NCI-H2227 treated with DMSO at 0.1 percent for 48 hours (cell line): ENCODE measurements at regions not wholly inside any gene's neighbourhood (a gene's known extent, or its start where the extent isn't known, plus 50 kb on each side); places are given as distances from the start of the nearest gene placed in this dataset.
"Not testable (repeated sequence)": the region's sequence is repeated elsewhere in the genome, so short reads cannot be mapped to it uniquely, and the experiment has no call there.

Experiments
- DNase-seq: peaks from one replicate; lab custom pipeline; 2025; lab: John Stamatoyannopoulos, UW

DNA sequence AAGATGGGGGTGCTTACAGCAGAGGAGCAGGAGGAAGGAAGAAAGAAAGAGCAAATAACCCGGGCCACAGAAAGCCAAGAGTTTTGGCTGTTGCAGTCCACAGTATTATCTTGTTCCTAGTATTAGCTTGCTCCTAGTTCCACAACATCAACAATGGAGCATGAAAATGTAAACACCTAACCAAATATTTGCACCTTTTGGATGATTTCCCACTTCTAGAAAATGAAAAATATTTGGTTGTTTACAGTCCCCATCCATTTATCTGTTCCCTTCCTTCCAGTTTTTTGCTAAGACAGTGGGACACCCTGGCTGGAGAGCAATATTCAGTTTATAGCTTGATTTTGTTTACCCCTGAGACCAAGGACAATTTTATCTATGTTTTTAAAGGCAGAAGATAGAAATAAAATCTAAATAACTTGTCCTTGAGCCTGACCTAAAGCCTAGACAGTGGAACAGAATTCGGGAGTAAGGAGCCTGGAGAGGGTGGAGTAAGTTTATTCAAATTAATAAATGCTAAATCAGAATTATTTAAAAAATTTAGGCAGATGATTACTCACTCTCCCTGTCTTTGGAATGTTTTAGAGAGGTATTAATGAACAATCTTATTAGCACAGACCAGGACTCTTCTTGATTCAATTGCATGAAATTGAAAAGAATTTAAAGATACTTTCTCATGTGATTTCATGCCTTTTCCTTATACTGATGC lies 51.6 kb downstream of the RESF1 start:
- no peak for DNase-seq

DNA sequence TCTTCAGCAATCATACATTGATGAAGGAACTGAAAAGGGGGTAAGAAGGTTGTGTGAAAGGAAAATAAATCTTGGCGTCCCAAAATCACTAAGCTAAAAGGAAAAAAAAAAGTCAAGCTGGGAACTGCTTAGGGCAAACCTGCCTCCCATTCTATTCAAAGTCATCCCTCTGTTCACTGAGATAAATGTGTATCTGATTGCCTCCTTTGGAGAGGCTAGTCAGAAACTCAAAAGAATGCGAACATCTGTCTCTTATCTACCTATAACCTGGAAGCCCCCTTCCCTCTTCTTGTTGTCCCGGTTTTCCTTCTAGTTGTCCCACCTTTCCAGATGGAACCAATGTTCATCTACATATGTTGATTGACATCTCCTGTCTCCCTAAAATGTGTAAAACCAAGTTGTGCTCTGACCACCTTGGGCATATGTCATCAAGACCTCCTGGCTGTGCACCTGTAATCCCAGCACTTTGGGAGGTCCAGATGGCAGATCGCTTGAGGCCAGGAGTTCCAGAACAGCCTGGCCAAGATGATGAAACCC lies 53.1 kb downstream of the RESF1 start:
- DNase-seq = no peak

DNA sequence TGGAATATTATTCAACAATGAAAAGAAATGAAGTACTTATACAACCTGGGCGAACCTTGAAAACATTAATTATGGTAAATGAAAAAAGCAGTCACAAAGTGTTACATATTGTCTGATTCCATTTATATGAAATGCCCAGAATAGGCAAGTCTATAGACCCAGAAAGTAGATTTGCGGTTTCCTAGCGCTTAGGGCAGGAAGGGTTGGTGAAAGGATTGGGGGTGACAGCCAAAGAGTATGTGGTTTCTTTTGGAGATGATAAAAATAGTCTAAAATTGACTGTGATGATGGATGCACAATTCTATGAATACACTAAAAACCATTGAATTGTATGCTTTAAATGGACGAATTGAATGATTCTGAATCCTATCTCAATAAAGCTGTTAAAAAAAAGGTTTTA lies 55.8 kb downstream of the RESF1 start:
- no peak for DNase-seq

DNA sequence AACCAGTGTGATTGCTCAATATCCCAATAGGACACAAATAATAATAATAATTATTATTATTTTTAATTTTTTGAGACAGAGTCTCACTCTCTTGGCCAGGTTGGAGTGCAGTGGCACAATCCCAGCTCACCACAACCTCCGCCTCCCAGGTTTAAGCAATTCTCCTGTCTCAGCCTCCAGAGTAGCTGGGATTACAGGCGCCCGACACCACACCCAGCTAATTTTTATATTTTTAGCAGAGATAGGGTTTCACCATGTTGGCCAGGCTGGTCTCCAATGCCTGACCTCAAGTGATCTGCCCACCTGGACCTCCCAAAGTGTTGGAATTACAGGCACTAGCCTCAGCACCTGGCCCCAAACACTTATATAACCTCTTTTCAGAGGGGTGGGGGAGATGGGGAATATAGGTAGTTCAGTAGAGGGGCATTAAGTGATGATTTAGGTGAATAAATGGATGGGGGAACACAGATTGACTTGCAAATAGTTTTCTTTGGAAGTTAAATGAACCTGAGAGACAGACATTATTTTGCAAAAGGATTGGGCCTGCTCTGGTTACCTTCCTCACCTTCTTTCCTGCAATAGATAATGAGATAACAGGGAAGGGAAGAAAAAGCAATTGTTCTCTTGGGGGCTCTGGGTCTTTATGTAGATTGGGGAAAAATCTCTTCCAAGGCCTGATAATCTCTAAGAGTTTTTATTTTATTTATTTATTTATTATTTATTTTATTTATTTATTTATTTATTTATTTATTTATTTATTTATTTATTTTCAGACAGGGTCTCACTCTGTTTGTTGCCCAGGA lies 57.7 kb downstream of the RESF1 start:
- DNase-seq = no peak

- DNase-seq = no peak
Observed at GRCh38 chr12:32021346-32021773, 62.1 kb downstream of the RESF1 start.

DNA sequence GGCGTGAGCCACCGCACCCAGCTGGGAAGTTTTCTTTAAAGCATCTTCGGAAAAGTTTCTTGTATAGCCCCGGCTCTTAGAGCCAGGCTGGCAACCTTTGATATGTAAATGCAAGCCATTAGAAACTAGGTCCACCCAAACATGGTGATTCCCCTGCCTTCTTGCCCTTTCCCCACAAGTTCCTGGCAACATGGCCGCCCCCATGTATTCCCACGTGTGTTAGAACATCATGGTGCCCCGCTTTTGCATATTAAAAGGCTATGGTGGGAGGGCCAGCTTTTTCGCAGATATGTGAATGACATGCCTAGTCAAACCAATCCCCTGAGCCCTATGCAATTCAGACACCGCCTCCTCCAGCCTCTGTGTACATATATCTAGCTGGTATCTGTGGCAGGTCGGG lies 63.2 kb downstream of the RESF1 start:
- not testable (repeated sequence) for DNase-seq

GRCh38 chr12:32023861-32024260 lies 64.6 kb downstream of the RESF1 start:
- DNase-seq = not testable (repeated sequence)

- no peak for DNase-seq
Observed at GRCh38 chr12:32024884-32025592, 65.8 kb downstream of the RESF1 start.

GRCh38 chr12:32025906-32026305 lies 66.7 kb downstream of the RESF1 start:
- no peak for DNase-seq

GRCh38 chr12:32027684-32028365 lies 68.6 kb downstream of the RESF1 start:
- no peak for DNase-seq

DNA sequence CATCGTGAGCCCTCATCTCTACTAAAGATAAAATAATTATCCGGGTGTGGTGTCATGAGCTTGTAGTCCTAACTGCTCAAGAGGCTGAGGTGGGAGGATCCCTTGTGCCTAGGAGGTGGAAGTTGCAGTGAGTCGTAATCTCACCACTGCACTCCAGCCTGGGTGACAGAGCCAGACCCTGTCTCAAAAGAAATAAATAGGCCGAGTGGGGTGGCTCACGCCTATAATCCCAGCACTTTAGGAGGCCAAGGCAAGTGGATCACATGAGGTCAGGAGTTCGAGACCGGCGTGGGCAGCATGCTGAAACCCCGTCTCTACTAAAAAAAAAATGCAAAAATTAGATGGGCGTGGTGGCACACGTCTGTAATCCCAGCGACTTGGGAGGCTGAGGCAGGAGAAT lies 70.9 kb downstream of the RESF1 start:
- DNase-seq = no peak

DNA sequence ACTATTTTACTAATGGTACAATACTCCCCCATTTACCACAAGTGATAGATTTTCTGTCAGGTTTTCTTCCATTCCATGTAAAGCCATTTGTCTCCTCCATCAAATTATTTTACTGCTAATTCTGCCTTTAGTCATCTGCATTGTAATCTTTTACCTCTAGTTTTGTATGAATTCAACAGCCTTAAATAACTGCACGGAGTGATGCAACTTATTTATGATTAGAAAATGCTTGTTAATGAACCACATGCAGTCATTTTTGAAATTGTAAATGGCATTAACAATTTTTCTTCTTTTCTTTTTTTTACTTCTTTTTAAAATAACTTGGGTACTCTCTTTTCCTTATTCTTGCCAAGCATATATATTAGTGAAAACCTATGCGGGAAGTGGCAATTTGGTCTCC lies 71.5 kb downstream of the RESF1 start:
- DNase-seq = no peak

- DNase-seq = no peak
Observed at GRCh38 chr12:32031109-32031508, 71.9 kb downstream of the RESF1 start.

DNA sequence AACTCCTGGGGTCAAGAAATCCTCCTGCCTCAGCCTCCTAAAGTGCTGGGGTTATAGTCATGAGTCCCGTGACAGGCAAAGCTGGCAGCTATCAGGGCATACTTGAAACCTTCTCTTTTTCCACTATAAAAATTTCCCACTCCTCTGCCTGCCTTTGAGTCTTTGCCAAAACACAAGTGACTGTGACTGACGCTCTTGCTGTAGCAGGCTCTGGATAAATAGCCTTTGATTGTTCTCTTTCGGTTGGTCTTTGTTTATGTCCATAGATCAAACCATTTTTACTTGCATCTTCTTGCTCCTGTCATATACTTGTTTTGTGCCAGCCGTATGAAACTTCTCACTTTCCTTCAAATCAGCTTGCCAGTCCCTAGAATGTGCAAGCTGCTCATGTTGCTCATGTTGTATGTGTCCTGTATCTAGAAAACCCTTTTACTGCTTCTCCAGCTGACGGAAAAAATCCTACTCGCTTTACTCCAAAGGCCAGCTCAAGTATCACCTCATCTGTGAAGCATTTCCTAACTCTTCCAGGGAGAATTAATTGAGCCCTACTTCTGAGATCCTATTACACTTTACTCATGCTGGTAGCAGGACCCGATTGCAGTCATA lies 73.1 kb downstream of the RESF1 start:
- no peak for DNase-seq

DNA sequence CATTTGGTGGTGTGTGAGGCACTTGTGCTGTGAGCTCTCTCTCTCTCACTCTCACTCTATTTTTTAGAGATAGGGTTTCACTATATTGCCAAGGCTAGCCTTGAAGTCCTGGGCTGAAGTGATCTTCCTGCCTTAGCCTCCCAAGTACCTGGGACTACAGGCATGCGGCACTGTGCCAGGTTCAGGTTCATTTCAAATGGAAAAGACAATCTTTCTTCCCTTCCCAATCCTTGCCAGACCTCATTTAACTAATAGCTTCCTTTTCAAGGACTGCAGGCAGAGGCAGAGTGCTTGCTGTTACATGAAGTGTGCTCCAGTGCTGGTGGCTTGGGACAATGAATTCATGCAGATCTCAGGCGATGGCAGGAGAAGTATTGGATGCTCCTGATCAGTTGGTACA lies 73.2 kb upstream of the BICD1 start:
- no peak for DNase-seq

DNA sequence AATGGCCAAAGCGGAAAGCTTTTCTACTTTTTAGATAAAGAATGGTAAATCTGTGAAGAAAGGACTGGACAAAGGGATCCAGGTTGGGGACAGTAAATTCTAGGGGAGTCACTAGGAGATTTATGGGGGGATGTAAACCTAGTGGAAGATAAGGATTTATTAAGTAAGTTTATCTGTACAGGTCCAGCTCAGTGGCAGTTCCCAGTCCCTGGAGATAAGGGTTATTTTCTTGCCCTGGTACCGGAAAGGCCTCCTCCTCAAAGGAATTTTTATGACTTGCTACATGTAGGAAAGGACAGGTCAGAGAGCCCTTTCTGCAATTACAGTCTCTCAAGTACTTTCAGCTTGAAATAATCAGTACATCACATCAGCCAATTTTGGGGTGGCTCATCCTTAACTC lies 72.6 kb upstream of the BICD1 start:
- DNase-seq = no peak

DNA sequence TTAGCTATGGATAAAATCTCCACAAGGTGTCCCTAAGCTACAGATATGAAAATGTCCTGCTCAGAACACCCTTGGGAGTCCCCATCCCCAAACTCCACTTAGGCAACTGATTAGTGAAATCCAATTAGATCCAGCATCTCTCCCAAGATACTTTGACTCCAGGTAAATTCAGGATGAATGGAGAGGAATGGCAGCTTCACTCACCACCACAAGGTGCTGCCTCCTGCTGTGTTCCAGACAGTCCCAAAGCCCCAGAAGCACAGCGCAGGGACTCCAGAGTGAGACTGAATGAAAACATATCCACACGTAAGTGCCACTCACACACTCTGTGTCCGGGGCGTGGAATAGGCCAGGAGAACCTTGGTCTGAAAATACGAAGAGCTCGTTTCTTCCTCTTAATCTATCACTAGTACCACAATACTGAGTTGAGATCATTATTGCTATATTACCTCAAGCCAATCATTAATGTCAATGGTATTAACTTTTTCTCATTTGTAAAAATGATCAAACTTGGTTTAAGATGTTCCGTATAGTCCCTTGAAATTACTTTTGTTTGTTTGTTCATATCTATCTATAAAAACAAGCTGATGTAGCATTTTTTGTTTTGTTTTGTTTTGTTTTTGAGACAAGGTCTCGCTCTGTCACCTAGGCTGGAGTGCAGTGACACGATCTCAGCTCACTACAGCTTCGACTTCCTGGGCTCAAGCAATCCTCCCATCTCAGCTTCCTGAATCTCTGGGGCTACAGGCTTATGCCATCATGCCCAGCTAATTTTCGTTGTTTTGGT lies 70.0 kb upstream of the BICD1 start:
- no peak for DNase-seq

DNA sequence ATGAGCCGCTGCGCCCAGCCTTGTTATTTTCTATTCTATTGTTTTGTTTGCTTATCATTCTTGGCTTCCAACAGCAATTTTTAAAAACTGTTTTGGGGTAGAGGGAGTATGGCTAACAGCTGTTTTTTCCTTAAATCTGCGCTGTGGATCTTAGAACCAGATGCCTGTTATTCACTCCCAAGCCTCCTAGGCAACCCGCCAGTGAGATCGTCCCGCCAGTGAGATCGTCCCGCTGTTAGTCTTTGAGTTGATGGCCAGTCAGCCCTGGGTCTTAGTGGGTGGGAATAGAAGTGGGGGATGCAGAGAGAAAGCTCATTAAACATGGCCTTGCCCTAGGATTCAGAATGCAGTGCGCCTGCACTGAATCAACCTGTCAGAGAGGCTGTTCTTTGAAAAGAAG lies 67.3 kb upstream of the BICD1 start:
- no peak for DNase-seq

DNA sequence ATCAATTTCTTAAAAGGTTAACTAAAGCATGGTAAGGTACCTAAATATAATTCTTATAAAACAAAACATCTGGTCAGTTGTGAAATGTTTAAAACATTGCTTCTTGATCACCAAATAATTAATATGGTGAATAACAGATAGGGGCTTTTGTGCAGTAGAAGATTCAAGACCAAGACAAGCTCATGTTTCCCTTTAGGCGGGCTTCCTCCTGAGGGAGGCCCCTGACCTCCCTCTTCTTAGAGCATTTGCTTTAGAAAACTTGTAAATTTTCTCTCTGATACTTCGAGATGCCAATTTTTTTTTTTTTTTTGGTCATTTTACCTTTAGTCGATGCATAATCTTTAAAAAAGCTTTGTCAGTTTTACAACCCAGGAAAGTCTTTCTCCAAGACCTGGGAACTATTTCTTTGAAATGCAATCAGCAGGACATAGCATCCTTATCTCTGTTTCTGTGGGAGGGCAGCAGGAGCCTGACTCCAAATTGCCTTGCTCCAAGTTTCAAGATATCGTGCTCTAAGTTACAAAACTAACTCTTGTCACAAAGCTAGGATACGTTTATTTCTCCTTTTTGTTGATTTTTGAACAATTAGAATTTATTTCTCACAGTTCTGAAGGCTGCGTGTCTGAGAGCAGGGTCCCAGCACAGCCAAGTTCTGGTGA lies 66.6 kb upstream of the BICD1 start:
- no peak for DNase-seq

GRCh38 chr12:32043928-32044549 lies 62.6 kb upstream of the BICD1 start:
- DNase-seq = no peak
